Osteocyte (in vitro differentiated cells): ENCODE measurements at regions not wholly inside any gene's neighbourhood (a gene's known extent, or its start where the extent isn't known, plus 50 kb on each side); places are given as distances from the start of the nearest gene placed in this dataset.

Experiments
- DNase-seq: peaks from one replicate; pipeline ENCODE4 v3.0.0; 2021; ENCODE audit warnings: mixed read lengths; ENCODE audit not compliant: unreplicated experiment; ENCODE audit errors: extremely low spot score
- H3K27ac Mint-ChIP-seq: one replicate; pipeline ENCODE4 v1.8.0; 2021; ENCODE audit warnings: mild to moderate bottlenecking, mixed read lengths; ENCODE audit not compliant: unreplicated experiment
- H3K27me3 Mint-ChIP-seq: one replicate; pipeline ENCODE4 v1.8.0; 2021; ENCODE audit warnings: mixed read lengths; ENCODE audit not compliant: unreplicated experiment
- H3K36me3 Mint-ChIP-seq: one replicate; pipeline ENCODE4 v1.8.0; 2021; ENCODE audit warnings: mixed read lengths; ENCODE audit not compliant: unreplicated experiment
- H3K4me1 Mint-ChIP-seq: one replicate; pipeline ENCODE4 v1.8.0; 2021; ENCODE audit warnings: mixed read lengths; ENCODE audit not compliant: unreplicated experiment
- H3K4me3 Mint-ChIP-seq: one replicate; pipeline ENCODE4 v1.8.0; 2021; ENCODE audit warnings: mild to moderate bottlenecking, moderate library complexity, mixed read lengths; ENCODE audit not compliant: unreplicated experiment
- H3K9me3 Mint-ChIP-seq: one replicate; pipeline ENCODE4 v1.8.0; 2021; ENCODE audit warnings: mixed read lengths; ENCODE audit not compliant: unreplicated experiment
- TF ChIP-seq, protein P1 (sequence below): fragments of 200-600 bp; sonication (generic); IDR thresholded peaks from 2 replicates; pipeline ENCODE4 v1.5.0; 2021; ENCODE audit warnings: antibody characterized with exemption, mild to moderate bottlenecking, moderate library complexity

DNA sequence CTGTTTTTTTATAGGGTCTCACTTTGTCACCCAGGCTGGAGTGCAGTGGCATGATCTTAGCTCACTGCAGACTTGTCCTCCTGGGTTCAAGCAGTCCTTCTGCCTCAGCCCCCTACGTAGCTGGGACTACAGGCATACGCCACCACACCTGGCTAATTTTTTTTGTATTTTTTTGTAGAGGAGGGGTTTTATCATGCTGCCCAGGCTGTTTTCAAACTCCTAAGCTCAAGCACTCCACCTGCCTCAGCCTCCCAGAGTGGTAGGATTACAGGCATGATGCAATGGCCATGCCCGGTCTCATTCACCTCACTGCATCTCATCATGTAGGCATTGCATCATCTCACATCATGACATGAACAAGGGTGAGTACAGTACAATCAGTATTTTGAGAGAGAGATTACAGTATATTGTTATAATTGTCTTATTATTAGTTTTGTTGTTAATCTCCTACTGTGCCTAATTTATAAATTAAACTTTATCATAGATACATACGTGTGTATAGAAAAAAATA, 74.3 kb upstream of the EOMES start:
- H3K4me3 Mint-ChIP-seq: no peak overlapping the region
- H3K27me3 Mint-ChIP-seq: peaks cover 30% of the 10 kb centered on the region
- no peak overlapping the region for H3K27ac Mint-ChIP-seq
- H3K9me3 Mint-ChIP-seq: no peaks in the 10 kb centered on the region
- TF ChIP-seq, protein P1, sequence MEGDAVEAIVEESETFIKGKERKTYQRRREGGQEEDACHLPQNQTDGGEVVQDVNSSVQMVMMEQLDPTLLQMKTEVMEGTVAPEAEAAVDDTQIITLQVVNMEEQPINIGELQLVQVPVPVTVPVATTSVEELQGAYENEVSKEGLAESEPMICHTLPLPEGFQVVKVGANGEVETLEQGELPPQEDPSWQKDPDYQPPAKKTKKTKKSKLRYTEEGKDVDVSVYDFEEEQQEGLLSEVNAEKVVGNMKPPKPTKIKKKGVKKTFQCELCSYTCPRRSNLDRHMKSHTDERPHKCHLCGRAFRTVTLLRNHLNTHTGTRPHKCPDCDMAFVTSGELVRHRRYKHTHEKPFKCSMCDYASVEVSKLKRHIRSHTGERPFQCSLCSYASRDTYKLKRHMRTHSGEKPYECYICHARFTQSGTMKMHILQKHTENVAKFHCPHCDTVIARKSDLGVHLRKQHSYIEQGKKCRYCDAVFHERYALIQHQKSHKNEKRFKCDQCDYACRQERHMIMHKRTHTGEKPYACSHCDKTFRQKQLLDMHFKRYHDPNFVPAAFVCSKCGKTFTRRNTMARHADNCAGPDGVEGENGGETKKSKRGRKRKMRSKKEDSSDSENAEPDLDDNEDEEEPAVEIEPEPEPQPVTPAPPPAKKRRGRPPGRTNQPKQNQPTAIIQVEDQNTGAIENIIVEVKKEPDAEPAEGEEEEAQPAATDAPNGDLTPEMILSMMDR: no peak
- no peak for DNase-seq
- no peaks in the 10 kb centered on the region for H3K36me3 Mint-ChIP-seq
- H3K4me1 Mint-ChIP-seq: no peaks in the 10 kb centered on the region

DNA sequence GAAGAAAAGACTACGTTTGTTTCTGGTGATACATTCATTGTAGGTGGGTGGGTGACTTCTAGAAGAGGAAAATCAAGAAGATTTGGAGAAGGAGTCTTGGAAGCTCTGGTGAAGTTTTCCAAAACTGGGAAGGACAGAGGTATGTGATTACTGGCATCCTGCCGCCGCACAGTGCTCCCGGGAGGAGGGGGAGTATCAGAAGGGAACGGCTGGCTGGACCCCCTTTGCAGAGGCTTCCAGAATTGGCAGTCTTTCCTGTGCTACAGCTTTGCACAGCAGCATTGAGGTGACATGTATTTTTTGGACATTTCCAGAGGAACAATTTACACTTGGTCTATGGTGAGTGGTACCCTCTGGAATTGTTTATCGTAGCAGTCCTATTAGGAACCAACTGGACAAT, 75.7 kb upstream of the EOMES start:
- Mint-ChIP-seq H3K9me3 (no peaks in the 10 kb centered on the region), H3K36me3 (no peaks in the 10 kb centered on the region), H3K27ac (no peak overlapping the region), H3K4me3 (no peak overlapping the region), H3K27me3 (peaks cover 23% of the 10 kb centered on the region), H3K4me1 (no peaks in the 10 kb centered on the region)
- DNase-seq: no peak
- TF ChIP-seq, protein P1: no peak

DNA sequence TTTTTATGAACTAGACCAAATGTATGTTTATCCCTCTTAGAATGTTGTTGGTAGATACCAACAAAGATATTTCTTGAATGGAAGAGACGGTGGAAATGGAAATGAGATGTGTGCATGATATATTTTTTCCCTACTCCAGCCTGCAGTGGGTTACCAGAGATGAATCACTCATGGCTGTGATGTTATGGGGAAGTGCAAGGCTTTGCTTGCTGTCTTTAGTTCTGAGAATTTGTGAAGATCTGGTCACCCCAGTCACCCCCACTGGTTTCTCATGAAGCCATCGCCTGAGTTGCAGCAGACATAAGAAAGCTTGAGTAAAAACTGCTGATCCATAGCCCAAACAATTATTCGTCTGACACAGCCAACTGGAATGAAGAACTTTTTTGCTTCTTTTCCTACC, 78.1 kb upstream of the EOMES start:
- H3K4me3 Mint-ChIP-seq: no peak overlapping the region
- TF ChIP-seq, protein P1: no peak
- H3K27me3 Mint-ChIP-seq: peaks cover 13% of the 10 kb centered on the region
- H3K36me3 Mint-ChIP-seq: no peaks in the 10 kb centered on the region
- no peaks in the 10 kb centered on the region for H3K4me1 Mint-ChIP-seq
- no peak overlapping the region for H3K27ac Mint-ChIP-seq
- H3K9me3 Mint-ChIP-seq: no peaks in the 10 kb centered on the region
- no peak for DNase-seq

DNA sequence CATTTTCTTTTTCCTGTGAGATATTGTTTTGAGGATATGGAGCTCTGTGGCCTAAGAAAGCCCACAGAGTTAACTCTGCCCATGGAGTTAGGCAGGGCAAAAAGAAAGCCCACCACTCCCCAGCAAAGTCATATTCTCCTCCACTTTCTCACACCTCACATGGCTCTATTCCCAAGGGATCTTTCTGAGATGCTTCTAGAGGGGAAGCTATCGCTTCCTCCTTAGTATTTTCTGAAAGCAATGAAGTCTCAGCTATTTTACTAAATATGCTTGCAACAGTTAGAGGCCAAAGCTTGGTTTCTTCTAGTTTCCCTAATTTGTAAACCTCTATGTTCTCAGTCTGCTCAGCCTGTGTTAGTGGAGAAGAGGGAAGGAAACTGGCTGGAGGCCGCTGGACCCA, 80.3 kb upstream of the EOMES start:
- H3K27ac Mint-ChIP-seq: no peak overlapping the region

DNA sequence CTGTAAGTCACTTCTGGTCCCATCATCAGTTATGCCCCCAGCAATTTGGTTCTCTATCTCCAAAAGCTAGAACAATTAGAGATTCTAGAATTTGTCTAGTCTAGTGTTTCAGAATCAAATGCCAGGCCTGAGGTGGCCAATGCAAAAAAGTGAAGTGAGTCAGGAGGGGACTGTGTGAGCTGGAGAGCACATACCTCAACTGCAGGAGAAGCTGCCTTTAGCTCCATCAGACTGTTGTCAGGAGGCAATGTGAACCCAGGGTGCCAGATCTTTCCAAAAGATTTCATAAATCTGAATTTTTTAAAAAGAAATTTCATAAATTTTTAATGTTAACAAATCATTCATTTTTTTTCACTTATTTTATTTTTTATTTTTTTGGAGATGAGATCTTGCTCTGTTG, 80.7 kb upstream of the EOMES start:
- H3K4me1 Mint-ChIP-seq: no peaks in the 10 kb centered on the region
- no peak for DNase-seq
- peaks cover 5% of the 10 kb centered on the region for H3K27me3 Mint-ChIP-seq
- H3K27ac Mint-ChIP-seq: no peak overlapping the region
- no peaks in the 10 kb centered on the region for H3K36me3 Mint-ChIP-seq
- TF ChIP-seq, protein P1: no peak
- no peaks in the 10 kb centered on the region for H3K9me3 Mint-ChIP-seq
- no peak overlapping the region for H3K4me3 Mint-ChIP-seq

More for the DNA sequence above, 80.3 kb upstream of the EOMES start:
- H3K27me3 Mint-ChIP-seq: peaks cover 6% of the 10 kb centered on the region
- no peak overlapping the region for H3K4me3 Mint-ChIP-seq
- no peak for DNase-seq
- TF ChIP-seq, protein P1: no peak
- H3K36me3 Mint-ChIP-seq: no peaks in the 10 kb centered on the region
- no peaks in the 10 kb centered on the region for H3K9me3 Mint-ChIP-seq
- no peaks in the 10 kb centered on the region for H3K4me1 Mint-ChIP-seq
